ENCODE measurements at regions not wholly inside any gene's neighbourhood (a gene's known extent, or its start where the extent isn't known, plus 50 kb on each side); places are given as distances from the start of the nearest gene placed in this dataset.

- no peak for TF ChIP-seq CTCF (IDR thresholded peaks at IDR 0.05)
- TF ChIP-seq POLR2A (IDR thresholded peaks at IDR 0.05) = no peak
Measured at GRCh38 chr4:79043138-79043537, 103.9 kb upstream of the PAQR3 start.
